Type B pancreatic cell (in vitro differentiated cells): ENCODE measurements at regions not wholly inside any gene's neighbourhood (a gene's known extent, or its start where the extent isn't known, plus 50 kb on each side); places are given as distances from the start of the nearest gene placed in this dataset.

Experiments
- DNase-seq: peaks from one replicate; pipeline ENCODE4 v3.0.0; 2021; ENCODE audit warnings: mixed read lengths; ENCODE audit not compliant: unreplicated experiment; ENCODE audit errors: extremely low spot score
- H3K27ac Mint-ChIP-seq: 2 replicates; pipeline ENCODE4 v1.8.0; 2021; ENCODE audit warnings: mild to moderate bottlenecking, mixed read lengths
- H3K27me3 Mint-ChIP-seq: 2 replicates; pipeline ENCODE4 v1.8.0; 2021; ENCODE audit warnings: mixed read lengths
- H3K36me3 Mint-ChIP-seq: 2 replicates; pipeline ENCODE4 v1.8.0; 2021; ENCODE audit warnings: mixed read lengths
- H3K4me1 Mint-ChIP-seq: one replicate; pipeline ENCODE4 v1.8.0; 2021; ENCODE audit warnings: mixed read lengths; ENCODE audit not compliant: unreplicated experiment
- H3K4me3 Mint-ChIP-seq: 2 replicates; pipeline ENCODE4 v1.8.0; 2021; ENCODE audit warnings: mild to moderate bottlenecking, mixed read lengths
- H3K9me3 Mint-ChIP-seq: 2 replicates; pipeline ENCODE4 v1.8.0; 2021; ENCODE audit warnings: mixed read lengths
- CTCF ChIP-seq: fragments of 200-600 bp; sonication (generic); conservative IDR thresholded peaks from 2 replicates; pipeline ENCODE4 v1.5.0; 2021; ENCODE audit warnings: antibody characterized with exemption, mild to moderate bottlenecking

GRCh38 chr9:108655818-108656217 lies 200.0 kb downstream of the ACTL7B start:
- Mint-ChIP-seq H3K27ac (no peak overlapping the region), H3K27me3 (peaks cover 6% of the 10 kb centered on the region), H3K4me3 (no peak overlapping the region), H3K4me1 (no peaks in the 10 kb centered on the region), H3K9me3 (peaks cover 9% of the 10 kb centered on the region), H3K36me3 (no peaks in the 10 kb centered on the region)
- DNase-seq: no peak
- TF ChIP-seq CTCF: no peak

- no peaks in the 10 kb centered on the region for H3K36me3 Mint-ChIP-seq
- peaks cover 9% of the 10 kb centered on the region for H3K9me3 Mint-ChIP-seq
- no peak for DNase-seq
- no peak for TF ChIP-seq CTCF
- H3K27ac Mint-ChIP-seq: peak overlapping the region; percentile 59
- no peaks in the 10 kb centered on the region for H3K4me1 Mint-ChIP-seq
- no peak overlapping the region for H3K4me3 Mint-ChIP-seq
- peaks cover 8% of the 10 kb centered on the region for H3K27me3 Mint-ChIP-seq
These were observed 201.2 kb downstream of the ACTL7B start for GRCh38 chr9:108654566-108654965.

DNA sequence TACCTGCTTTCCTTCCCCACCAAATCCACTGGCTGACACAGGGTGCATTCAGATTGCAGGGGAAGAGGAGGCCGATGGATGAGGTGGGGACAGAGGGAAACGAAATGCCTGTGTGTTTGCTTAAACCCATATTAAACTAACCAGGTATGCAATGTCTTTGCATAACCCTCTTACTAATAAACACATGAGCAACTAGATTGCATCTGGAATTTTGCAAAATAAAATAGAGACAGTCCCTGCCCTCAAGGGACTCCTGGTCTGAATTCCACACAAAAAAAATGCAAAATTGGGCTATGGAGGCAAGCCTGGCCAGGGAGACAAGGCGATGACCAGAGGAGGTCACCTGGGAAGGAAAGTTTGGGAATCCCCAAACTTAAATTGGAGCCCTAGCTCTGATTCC lies 202.9 kb downstream of the ACTL7B start:
- Mint-ChIP-seq H3K27me3 (peaks cover 8% of the 10 kb centered on the region), H3K27ac (no peak overlapping the region), H3K36me3 (no peaks in the 10 kb centered on the region)

DNA sequence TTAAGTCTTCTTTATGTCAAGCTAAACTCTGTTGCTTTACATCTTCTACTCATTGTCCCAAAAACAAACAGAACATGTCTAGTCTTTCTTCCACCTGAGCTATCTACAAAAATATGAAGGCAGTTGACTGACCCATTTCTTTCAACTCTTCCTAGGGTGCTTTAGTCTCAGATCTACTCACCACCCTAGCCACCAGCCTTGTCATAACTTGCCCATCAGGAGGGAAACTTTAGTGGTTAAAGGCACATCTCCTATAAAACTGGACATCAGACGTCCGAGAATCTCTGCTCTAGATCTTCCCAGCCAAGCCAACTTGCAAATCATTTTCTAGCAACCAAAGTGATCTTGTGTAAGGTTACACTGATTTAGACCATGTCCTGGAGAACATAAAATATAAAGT lies 205.0 kb downstream of the ACTL7B start:
- H3K4me3 Mint-ChIP-seq: no peak overlapping the region
- H3K9me3 Mint-ChIP-seq: no peaks in the 10 kb centered on the region
- peaks cover 9% of the 10 kb centered on the region for H3K27me3 Mint-ChIP-seq
- TF ChIP-seq CTCF: no peak
- no peaks in the 10 kb centered on the region for H3K36me3 Mint-ChIP-seq
- H3K4me1 Mint-ChIP-seq: no peaks in the 10 kb centered on the region
- H3K27ac Mint-ChIP-seq: no peak overlapping the region
- DNase-seq: no peak

More for the DNA sequence above, 202.9 kb downstream of the ACTL7B start:
- no peaks in the 10 kb centered on the region for H3K4me1 Mint-ChIP-seq
- no peak for DNase-seq
- H3K9me3 Mint-ChIP-seq: no peaks in the 10 kb centered on the region
- H3K4me3 Mint-ChIP-seq: no peak overlapping the region
- no peak for TF ChIP-seq CTCF

GRCh38 chr9:108645520-108645919 lies 210.3 kb downstream of the ACTL7B start:
- DNase-seq: no peak
- Mint-ChIP-seq H3K27ac (no peak overlapping the region), H3K9me3 (no peaks in the 10 kb centered on the region), H3K36me3 (no peaks in the 10 kb centered on the region), H3K27me3 (peaks cover 5% of the 10 kb centered on the region), H3K4me1 (no peaks in the 10 kb centered on the region), H3K4me3 (no peak overlapping the region)
- no peak for TF ChIP-seq CTCF
